Fibroblast of lung (primary cell): ENCODE measurements at regions not wholly inside any gene's neighbourhood (a gene's known extent, or its start where the extent isn't known, plus 50 kb on each side); places are given as distances from the start of the nearest gene placed in this dataset.
A peak's percentile ranks its signal among the peaks of the same experiment; 100 is the strongest.

Experiments
- DNase-seq, 2 donors: peaks; one replicate each; pipeline versions ENCODE4 v3.0.0 to v3.0.0-alpha.2; 2010; ENCODE audit warnings: low read depth in 2 of 2
- H2AFZ ChIP-seq: 2 replicates; pipeline ENCODE4 v1.5.1; 2012; ENCODE audit warnings: low read length, control low read depth, inconsistent platforms
- H3K27ac ChIP-seq: 2 replicates; pipeline ENCODE4 v1.5.1; 2011; ENCODE audit warnings: low read length, control low read depth; ENCODE audit not compliant: insufficient read depth
- H3K27me3 ChIP-seq: 2 replicates; pipeline ENCODE4 v1.5.1; 2011; ENCODE audit warnings: mild to moderate bottlenecking, low read length; ENCODE audit not compliant: control insufficient read depth, insufficient read depth
- H3K36me3 ChIP-seq: 2 replicates; pipeline ENCODE4 v1.5.1; 2011; ENCODE audit warnings: low read length; ENCODE audit not compliant: control insufficient read depth, insufficient read depth
- H3K4me1 ChIP-seq: 2 replicates; pipeline ENCODE4 v1.5.1; 2011; ENCODE audit warnings: low read length; ENCODE audit not compliant: control insufficient read depth, insufficient read depth; ENCODE audit errors: extremely low read depth
- H3K4me2 ChIP-seq: 2 replicates; pipeline ENCODE4 v1.5.1; 2011; ENCODE audit warnings: low read length, control low read depth; ENCODE audit not compliant: insufficient read depth; ENCODE audit errors: extremely low read depth
- H3K4me3 ChIP-seq, 4 experiments: fragments of 200-600 bp in 1 of 4; sonication (generic) in 1 of 4; replicated peaks in 1 of 4; 2 replicates each; pipeline ENCODE4 v1.5.1; 2011 to 2016; ENCODE audit warnings: low read length in 4 of 4, low read depth in 3 of 4, mild to moderate bottlenecking in 3 of 4, control low read depth in 2 of 4, inconsistent platforms in 1 of 4, mixed read lengths in 1 of 4; ENCODE audit not compliant: insufficient read depth in 1 of 4; ENCODE audit errors: control extremely low read depth in 1 of 4
- H3K79me2 ChIP-seq: 2 replicates; pipeline ENCODE4 v1.5.1; 2012; ENCODE audit warnings: mild to moderate bottlenecking, low read length, inconsistent platforms; ENCODE audit not compliant: control insufficient read depth, insufficient read depth
- H3K9ac ChIP-seq: 2 replicates; pipeline ENCODE4 v1.5.1; 2011; ENCODE audit warnings: mild to moderate bottlenecking, low read length, control low read depth; ENCODE audit not compliant: insufficient read depth
- H3K9me3 ChIP-seq: 2 replicates; pipeline ENCODE4 v1.5.1; 2012; ENCODE audit warnings: low read depth, low read length; ENCODE audit not compliant: control insufficient read depth, insufficient read depth
- H4K20me1 ChIP-seq: 2 replicates; pipeline ENCODE4 v1.5.1; 2011; ENCODE audit warnings: low read length; ENCODE audit not compliant: control insufficient read depth, insufficient read depth; ENCODE audit errors: extremely low read depth
- CTCF ChIP-seq, 2 donors: IDR thresholded peaks in 1 of 2; conservative IDR thresholded peaks in 1 of 2; 1 replicate in 1 of 2; 2 replicates in 1 of 2; pipeline ENCODE4 v1.5.1; 2011 to 2012; ENCODE audit warnings: low read length in 2 of 2, control low read depth in 1 of 2, inconsistent platforms in 1 of 2, low read depth in 1 of 2, mild to moderate bottlenecking in 1 of 2
- EZH2 ChIP-seq: IDR thresholded peaks from 2 replicates; pipeline ENCODE4 v1.5.1; 2012; ENCODE audit warnings: low read length, control low read depth, mild to moderate bottlenecking; ENCODE audit errors: missing control alignments

GRCh38 chr18:72470391-72470790, 73.8 kb downstream of the CBLN2 start:
- Histone ChIP-seq H3K9ac (no peak overlapping the region), H3K27ac (no peak overlapping the region), H3K27me3 (no peaks in the 10 kb centered on the region), H3K4me1 (no peaks in the 10 kb centered on the region), H3K9me3 (no peaks in the 10 kb centered on the region), H2AFZ (no peak overlapping the region), H3K79me2 (no peaks in the 10 kb centered on the region), H4K20me1 (no peaks in the 10 kb centered on the region), H3K36me3 (no peaks in the 10 kb centered on the region), H3K4me2 (no peak overlapping the region), H3K4me3 (no peak overlapping the region)
- DNase-seq: peak in 1 of 2 donors; percentile 46
- TF ChIP-seq EZH2 (no peak), CTCF (conservative IDR thresholded peaks at IDR 0.05 in 1 of 2, IDR thresholded peaks at IDR 0.05 in 1 of 2; ENCODE audit: low read depth in 1 of 2, low read length in 2 of 2) (no peak)

GRCh38 chr18:72468021-72468710, 76.0 kb downstream of the CBLN2 start:
- no peak overlapping the region for H3K9ac ChIP-seq
- no peaks in the 10 kb centered on the region for H3K36me3 ChIP-seq
- no peaks in the 10 kb centered on the region for H3K79me2 ChIP-seq
- no peaks in the 10 kb centered on the region for H3K4me1 ChIP-seq
- no peaks in the 10 kb centered on the region for H3K27me3 ChIP-seq
- no peak overlapping the region for H3K4me2 ChIP-seq
- TF ChIP-seq CTCF (conservative IDR thresholded peaks at IDR 0.05 in 1 of 2, IDR thresholded peaks at IDR 0.05 in 1 of 2; ENCODE audit: low read depth in 1 of 2, low read length in 2 of 2) (no peak), EZH2 (no peak)
- H3K27ac ChIP-seq: no peak overlapping the region
- DNase-seq: no peak
- H4K20me1 ChIP-seq: no peaks in the 10 kb centered on the region
- H3K4me3 ChIP-seq: no peak overlapping the region
- H2AFZ ChIP-seq: no peak overlapping the region
- H3K9me3 ChIP-seq: no peaks in the 10 kb centered on the region

GRCh38 chr18:72460210-72460680, 83.9 kb downstream of the CBLN2 start:
- DNase-seq: peak; percentile 1 to 88
- no peak overlapping the region for H3K27ac ChIP-seq
- no peaks in the 10 kb centered on the region for H4K20me1 ChIP-seq
- no peaks in the 10 kb centered on the region for H3K79me2 ChIP-seq
- H2AFZ ChIP-seq: no peak overlapping the region
- no peaks in the 10 kb centered on the region for H3K4me1 ChIP-seq
- H3K4me3 ChIP-seq: no peak overlapping the region
- TF ChIP-seq CTCF (conservative IDR thresholded peaks at IDR 0.05 in 1 of 2, IDR thresholded peaks at IDR 0.05 in 1 of 2; ENCODE audit: low read depth in 1 of 2, low read length in 2 of 2) (no peak), EZH2 (no peak)
- H3K9me3 ChIP-seq: no peaks in the 10 kb centered on the region
- H3K4me2 ChIP-seq: no peak overlapping the region
- no peak overlapping the region for H3K9ac ChIP-seq
- no peaks in the 10 kb centered on the region for H3K36me3 ChIP-seq
- H3K27me3 ChIP-seq: no peaks in the 10 kb centered on the region
